ENCODE measurements at regions not wholly inside any gene's neighbourhood (a gene's known extent, or its start where the extent isn't known, plus 50 kb on each side); places are given as distances from the start of the nearest gene placed in this dataset.

DNA sequence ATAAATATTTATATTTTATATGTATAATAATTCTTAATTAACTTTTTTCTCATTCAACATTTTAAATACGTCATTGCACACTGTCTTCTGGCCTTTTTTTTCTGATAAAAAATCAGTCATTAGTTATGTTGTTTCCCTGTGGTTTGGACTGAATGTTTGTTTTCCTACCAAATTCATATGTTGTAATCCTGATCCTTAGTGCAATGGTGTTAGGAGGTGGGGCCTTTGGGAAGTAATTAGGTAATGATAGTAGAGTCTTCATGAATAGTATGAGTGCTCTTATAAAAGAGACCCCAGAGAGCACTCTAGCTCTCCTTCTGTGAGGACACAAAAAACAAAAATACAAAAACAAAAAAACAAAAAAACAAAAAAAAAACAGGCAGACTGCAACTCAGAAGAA is 117.2 kb downstream of the GASK1B start:
- Mint-ChIP-seq H3K27me3 (ENCODE audit: unreplicated experiment) (no peaks in the 10 kb centered on the region), H3K4me3 (ENCODE audit: unreplicated experiment) (no peak overlapping the region), H3K9me3 (ENCODE audit: unreplicated experiment) (no peaks in the 10 kb centered on the region), H3K4me1 (ENCODE audit: low read depth, unreplicated experiment) (no peaks in the 10 kb centered on the region), H3K36me3 (ENCODE audit: unreplicated experiment) (no peaks in the 10 kb centered on the region), H3K27ac (ENCODE audit: unreplicated experiment) (no peak overlapping the region)
- TF ChIP-seq, protein P1, sequence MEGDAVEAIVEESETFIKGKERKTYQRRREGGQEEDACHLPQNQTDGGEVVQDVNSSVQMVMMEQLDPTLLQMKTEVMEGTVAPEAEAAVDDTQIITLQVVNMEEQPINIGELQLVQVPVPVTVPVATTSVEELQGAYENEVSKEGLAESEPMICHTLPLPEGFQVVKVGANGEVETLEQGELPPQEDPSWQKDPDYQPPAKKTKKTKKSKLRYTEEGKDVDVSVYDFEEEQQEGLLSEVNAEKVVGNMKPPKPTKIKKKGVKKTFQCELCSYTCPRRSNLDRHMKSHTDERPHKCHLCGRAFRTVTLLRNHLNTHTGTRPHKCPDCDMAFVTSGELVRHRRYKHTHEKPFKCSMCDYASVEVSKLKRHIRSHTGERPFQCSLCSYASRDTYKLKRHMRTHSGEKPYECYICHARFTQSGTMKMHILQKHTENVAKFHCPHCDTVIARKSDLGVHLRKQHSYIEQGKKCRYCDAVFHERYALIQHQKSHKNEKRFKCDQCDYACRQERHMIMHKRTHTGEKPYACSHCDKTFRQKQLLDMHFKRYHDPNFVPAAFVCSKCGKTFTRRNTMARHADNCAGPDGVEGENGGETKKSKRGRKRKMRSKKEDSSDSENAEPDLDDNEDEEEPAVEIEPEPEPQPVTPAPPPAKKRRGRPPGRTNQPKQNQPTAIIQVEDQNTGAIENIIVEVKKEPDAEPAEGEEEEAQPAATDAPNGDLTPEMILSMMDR (IDR thresholded peaks at IDR 0.05; ENCODE audit: partially characterized antibody, unreplicated experiment) = no peak
- DNase-seq = no peak

DNA sequence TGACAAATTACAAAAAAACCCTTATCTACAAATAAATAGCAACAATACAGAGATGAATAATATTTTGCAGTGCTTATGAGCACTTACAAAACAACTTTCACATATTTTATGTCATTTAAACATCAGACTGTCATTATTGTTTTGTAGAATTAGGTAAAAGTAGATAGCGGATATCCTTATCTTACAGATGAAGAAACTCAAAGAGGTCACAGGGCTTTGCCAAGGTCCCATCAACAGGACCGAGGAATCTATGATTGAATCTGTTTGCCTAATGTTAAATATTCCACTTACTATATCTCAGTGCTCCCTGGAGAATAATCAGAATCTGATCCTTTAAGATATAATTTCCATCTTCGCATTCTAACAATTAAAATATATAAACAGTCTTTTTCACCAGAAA is 119.0 kb downstream of the GASK1B start:
- H3K36me3 Mint-ChIP-seq (ENCODE audit: unreplicated experiment) = no peaks in the 10 kb centered on the region
- no peaks in the 10 kb centered on the region for H3K9me3 Mint-ChIP-seq (ENCODE audit: unreplicated experiment)
- H3K4me1 Mint-ChIP-seq (ENCODE audit: low read depth, unreplicated experiment) = no peaks in the 10 kb centered on the region
- H3K27ac Mint-ChIP-seq (ENCODE audit: unreplicated experiment) = no peak overlapping the region
- no peak overlapping the region for H3K4me3 Mint-ChIP-seq (ENCODE audit: unreplicated experiment)
- no peak for DNase-seq
- no peaks in the 10 kb centered on the region for H3K27me3 Mint-ChIP-seq (ENCODE audit: unreplicated experiment)
- TF ChIP-seq, protein P1 (IDR thresholded peaks at IDR 0.05; ENCODE audit: partially characterized antibody, unreplicated experiment) = no peak

DNA sequence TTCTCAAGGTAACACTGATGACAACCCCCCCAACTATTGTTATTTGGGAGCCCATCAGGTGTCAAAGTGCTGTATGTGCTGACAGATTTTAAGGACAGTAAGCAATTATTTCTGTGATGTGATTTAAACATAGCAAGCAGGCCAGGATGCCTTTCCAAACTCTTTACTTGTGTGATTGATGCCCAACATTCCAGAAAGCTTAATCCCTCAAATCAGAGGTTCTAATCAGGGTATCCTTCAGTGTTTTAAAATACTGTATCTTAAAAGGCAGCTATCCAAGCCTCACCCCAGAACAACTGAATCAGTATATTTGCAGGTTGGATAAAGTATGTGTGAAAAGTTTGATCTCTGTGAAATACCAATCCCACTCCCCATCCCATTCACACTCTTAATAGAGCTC is 119.7 kb downstream of the GASK1B start:
- no peaks in the 10 kb centered on the region for H3K4me1 Mint-ChIP-seq (ENCODE audit: low read depth, unreplicated experiment)
- no peak overlapping the region for H3K4me3 Mint-ChIP-seq (ENCODE audit: unreplicated experiment)
- no peak for DNase-seq

DNA sequence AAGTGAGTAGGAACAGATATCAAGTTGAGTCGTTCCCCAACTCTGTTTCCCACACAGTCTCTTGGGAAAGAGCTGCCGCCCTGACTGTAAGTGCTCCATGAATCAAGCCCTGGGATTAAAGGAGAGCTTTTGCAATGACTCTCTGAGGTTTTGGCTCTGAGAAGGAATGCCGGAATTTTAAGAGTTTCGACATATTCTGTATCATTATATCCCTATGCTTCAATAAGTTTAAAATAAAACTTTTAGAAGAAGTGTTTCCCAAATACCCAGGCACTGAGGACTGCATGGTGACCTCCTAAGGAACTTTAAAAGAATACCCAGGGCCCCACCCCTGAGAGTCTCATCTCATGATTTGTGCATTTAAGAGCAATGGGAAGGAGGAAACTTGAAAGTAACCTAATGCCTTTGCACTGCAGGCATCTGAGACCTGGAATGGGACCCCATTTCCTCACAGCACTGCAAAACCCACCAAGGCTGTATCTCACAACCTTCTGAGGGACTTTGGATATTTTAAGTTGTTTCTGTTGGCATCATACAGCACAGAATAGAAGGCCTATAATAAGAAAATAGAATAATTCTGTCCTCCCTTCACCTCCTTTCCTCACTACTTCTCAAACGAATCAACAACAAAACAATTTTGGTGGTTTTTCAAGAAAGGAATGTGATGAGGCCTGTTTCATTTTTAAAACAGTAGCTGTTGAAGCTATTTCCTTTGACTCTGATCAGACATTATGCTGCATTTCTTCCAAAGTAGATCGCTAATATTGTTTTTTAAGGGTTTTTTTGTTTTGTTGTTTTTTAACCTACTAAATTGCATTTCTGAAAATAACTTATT is 121.2 kb downstream of the GASK1B start:
- no peak for DNase-seq
- H3K9me3 Mint-ChIP-seq (ENCODE audit: unreplicated experiment) = no peaks in the 10 kb centered on the region
- no peaks in the 10 kb centered on the region for H3K27me3 Mint-ChIP-seq (ENCODE audit: unreplicated experiment)
- H3K4me3 Mint-ChIP-seq (ENCODE audit: unreplicated experiment) = no peak overlapping the region
- TF ChIP-seq, protein P1 (IDR thresholded peaks at IDR 0.05; ENCODE audit: partially characterized antibody, unreplicated experiment) = no peak
- H3K27ac Mint-ChIP-seq (ENCODE audit: unreplicated experiment) = no peak overlapping the region
- no peaks in the 10 kb centered on the region for H3K36me3 Mint-ChIP-seq (ENCODE audit: unreplicated experiment)
- no peaks in the 10 kb centered on the region for H3K4me1 Mint-ChIP-seq (ENCODE audit: low read depth, unreplicated experiment)

More for the DNA sequence above, 119.7 kb downstream of the GASK1B start:
- TF ChIP-seq, protein P1 (IDR thresholded peaks at IDR 0.05; ENCODE audit: partially characterized antibody, unreplicated experiment) = no peak
- Mint-ChIP-seq H3K27me3 (ENCODE audit: unreplicated experiment) (no peaks in the 10 kb centered on the region), H3K9me3 (ENCODE audit: unreplicated experiment) (no peaks in the 10 kb centered on the region), H3K36me3 (ENCODE audit: unreplicated experiment) (no peaks in the 10 kb centered on the region), H3K27ac (ENCODE audit: unreplicated experiment) (no peak overlapping the region)

DNA sequence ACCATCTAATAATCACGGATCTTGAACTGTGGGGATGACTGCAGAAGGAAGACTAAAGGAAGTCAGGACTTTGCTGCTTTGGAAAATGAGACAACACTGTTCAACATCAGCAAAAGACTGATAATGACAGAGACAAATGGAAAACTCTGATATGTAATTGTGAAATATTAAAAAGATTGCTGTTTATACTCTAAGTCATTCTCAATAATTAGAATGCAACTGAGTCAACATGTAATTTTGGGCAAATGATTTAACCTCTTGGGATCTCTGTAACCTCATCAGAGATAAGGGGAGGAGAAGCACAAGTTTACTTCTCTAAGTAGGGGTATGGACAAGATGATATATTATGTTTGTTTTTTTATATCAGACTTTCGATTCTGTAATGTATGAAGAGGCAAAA is 121.9 kb downstream of the GASK1B start:
- no peaks in the 10 kb centered on the region for H3K27me3 Mint-ChIP-seq (ENCODE audit: unreplicated experiment)
- TF ChIP-seq, protein P1 (IDR thresholded peaks at IDR 0.05; ENCODE audit: partially characterized antibody, unreplicated experiment) = no peak
- no peak for DNase-seq
- no peak overlapping the region for H3K27ac Mint-ChIP-seq (ENCODE audit: unreplicated experiment)
- no peak overlapping the region for H3K4me3 Mint-ChIP-seq (ENCODE audit: unreplicated experiment)
- no peaks in the 10 kb centered on the region for H3K9me3 Mint-ChIP-seq (ENCODE audit: unreplicated experiment)
- no peaks in the 10 kb centered on the region for H3K36me3 Mint-ChIP-seq (ENCODE audit: unreplicated experiment)
- H3K4me1 Mint-ChIP-seq (ENCODE audit: low read depth, unreplicated experiment) = no peaks in the 10 kb centered on the region

All from glutamatergic neuron (in vitro differentiated cells).